Fibroblast of villous mesenchyme (primary cell): ENCODE measurements at regions not wholly inside any gene's neighbourhood (a gene's known extent, or its start where the extent isn't known, plus 50 kb on each side); places are given as distances from the start of the nearest gene placed in this dataset.
A peak's percentile ranks its signal among the peaks of the same experiment; 100 is the strongest.

Experiments
- DNase-seq: peaks from one replicate; pipeline ENCODE4 v3.0.0-alpha.2; 2010; ENCODE audit warnings: low read depth
- H3K4me3 ChIP-seq: 2 replicates; pipeline ENCODE4 v1.5.1; 2011; ENCODE audit warnings: low read depth, mild to moderate bottlenecking, low read length
- CTCF ChIP-seq: IDR thresholded peaks from 2 replicates; pipeline ENCODE4 v1.5.1; 2012; ENCODE audit warnings: low read depth, mild to moderate bottlenecking, low read length; ENCODE audit not compliant: insufficient read depth

DNA sequence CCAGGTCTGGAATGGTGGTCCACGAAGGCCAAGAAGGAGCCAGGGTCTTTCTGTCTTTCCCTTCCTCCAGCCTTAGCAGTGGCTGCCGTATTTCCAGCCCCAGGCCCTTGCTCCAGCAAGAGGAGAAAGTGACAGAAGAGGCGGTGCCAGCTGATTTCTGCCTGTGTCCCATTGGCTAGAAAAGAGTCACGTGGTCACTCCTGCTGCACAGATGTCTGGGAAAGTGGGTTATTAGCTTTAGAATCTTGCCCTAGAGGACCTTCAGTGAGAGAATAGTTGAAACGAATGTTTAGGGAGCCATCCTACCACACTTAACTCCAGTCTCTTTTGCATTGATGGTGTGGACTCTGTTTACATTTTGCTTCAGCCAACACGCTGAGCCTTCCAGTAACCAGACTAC, 99.3 kb upstream of the BCOR start:
- no peak overlapping the region for H3K4me3 ChIP-seq
- no peak for DNase-seq
- no peak for TF ChIP-seq CTCF

- TF ChIP-seq CTCF = no peak
- DNase-seq = no peak
- H3K4me3 ChIP-seq = no peak overlapping the region
Measured at GRCh38 chrX:40195368-40195767, 97.6 kb upstream of the BCOR start.

- TF ChIP-seq CTCF = no peak
- H3K4me3 ChIP-seq = no peak overlapping the region
- DNase-seq = no peak
Measured at GRCh38 chrX:40192196-40192595, 94.4 kb upstream of the BCOR start.

GRCh38 chrX:40189637-40190036, 91.9 kb upstream of the BCOR start:
- no peak for TF ChIP-seq CTCF
- H3K4me3 ChIP-seq = no peak overlapping the region
- no peak for DNase-seq

DNA sequence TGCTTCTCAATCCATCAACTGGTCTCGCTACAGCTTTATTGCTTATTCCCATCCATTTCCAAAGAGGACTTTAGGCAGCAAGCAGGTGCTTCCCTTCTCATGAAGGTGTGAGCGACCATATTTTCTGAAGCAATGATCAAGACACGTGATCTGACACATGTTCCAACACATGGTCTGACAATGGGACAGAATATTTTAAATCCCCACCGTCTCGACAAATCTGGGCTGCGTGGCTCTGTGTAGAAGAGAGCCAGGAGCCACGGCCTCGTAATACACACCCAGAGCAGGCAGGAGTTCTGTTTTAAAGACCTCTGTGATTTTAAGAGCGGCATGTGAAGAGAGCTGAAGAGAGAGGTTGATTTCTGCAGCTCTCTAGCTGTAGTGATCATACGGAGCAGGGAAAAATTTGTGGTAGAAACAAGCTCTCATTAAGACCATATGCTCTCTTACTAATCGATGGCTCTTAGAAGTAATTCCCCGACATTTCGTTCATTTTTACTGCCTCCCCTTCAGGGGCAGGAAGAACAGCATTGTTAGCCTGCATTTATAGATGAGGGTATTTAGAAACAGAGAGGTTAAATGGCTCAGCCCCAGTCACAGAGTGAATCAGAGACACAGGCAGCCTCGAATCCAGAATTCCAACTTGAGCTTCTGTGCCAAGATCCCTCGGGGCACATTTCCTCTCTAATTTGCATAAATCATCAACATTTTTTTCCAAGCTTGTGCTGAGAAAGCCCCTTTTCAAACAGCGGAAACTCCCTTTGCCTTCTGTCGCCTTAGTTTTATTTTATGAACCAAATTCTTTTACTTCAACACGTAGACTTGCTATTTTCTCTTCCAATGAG, 91.0 kb upstream of the BCOR start:
- no peak overlapping the region for H3K4me3 ChIP-seq
- DNase-seq = peak; percentile 41
- TF ChIP-seq CTCF = no peak

DNA sequence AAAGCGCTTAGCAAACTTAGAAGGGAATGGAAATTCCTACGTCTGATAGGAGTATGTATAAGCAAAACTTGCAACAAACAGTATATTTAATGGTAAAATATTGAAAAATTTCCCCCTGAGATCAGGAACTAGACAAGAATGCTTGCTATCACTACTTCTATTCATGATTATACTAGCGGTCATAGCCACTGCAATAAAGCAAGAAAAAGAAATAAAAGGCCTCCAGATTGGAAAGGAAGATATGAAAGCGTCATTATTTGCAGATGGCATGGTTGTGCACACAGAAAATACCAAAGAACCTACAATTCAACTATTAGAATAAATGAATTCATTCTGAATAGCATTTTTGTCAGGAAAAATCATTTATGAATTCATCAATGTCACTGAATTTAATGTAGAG, 87.2 kb upstream of the BCOR start:
- no peak for TF ChIP-seq CTCF
- DNase-seq = no peak
- no peak overlapping the region for H3K4me3 ChIP-seq

- no peak for TF ChIP-seq CTCF
- no peak for DNase-seq
- H3K4me3 ChIP-seq = no peak overlapping the region
Measured at GRCh38 chrX:40182615-40183014, 84.9 kb upstream of the BCOR start.
